ENCODE measurements at regions not wholly inside any gene's neighbourhood (a gene's known extent, or its start where the extent isn't known, plus 50 kb on each side); places are given as distances from the start of the nearest gene placed in this dataset.
A peak's percentile ranks its signal among the peaks of the same experiment; 100 is the strongest.
"Not testable (repeated sequence)": the region's sequence is repeated elsewhere in the genome, so short reads cannot be mapped to it uniquely, and the experiment has no call there.

DNA sequence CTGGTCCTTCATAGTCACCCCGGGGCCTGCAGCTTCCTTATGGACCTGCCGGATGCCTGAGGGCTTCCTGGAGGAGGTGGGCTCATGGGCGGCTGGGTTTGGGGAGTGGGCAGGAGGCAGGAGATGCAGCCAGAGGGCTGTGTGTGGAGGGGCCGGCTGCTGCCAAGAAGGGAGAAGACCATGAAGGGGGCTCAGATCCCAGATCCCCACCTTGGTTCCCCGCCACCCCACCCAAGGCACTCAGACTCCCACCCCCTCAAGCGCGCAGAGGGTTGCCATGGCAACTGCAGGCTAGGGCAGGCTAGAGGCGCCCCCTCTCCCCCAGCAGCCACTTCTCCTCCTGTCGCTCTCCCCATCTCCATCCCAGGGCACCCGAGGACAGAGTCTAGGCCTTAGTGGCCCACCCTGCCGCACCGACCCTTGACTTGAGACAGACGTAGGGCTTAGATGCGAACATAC lies 104.5 kb downstream of the CRLF3 start:
- no peaks in the 10 kb centered on the region for H3K9me3 ChIP-seq (ENCODE audit: control insufficient read depth, low read depth, low read length)
- H3K4me3 ChIP-seq (ENCODE audit: low read length), result no peak overlapping the region
- no peaks in the 10 kb centered on the region for H3K4me1 ChIP-seq (ENCODE audit: control insufficient read depth, insufficient read depth, low read length)
- WGBS (ENCODE audit: insufficient coverage, low lambda C conversion rate), result no CpG with 5 or more reads among the region's 14 CpGs
- DNase-seq, result no peak
- no peaks in the 10 kb centered on the region for H3K27me3 ChIP-seq (ENCODE audit: control insufficient read depth, insufficient read depth, low read length)
- H3K36me3 ChIP-seq (ENCODE audit: control insufficient read depth, insufficient read depth, low read length), result no peaks in the 10 kb centered on the region
- no peak overlapping the region for H3K27ac ChIP-seq (ENCODE audit: low read length)

DNA sequence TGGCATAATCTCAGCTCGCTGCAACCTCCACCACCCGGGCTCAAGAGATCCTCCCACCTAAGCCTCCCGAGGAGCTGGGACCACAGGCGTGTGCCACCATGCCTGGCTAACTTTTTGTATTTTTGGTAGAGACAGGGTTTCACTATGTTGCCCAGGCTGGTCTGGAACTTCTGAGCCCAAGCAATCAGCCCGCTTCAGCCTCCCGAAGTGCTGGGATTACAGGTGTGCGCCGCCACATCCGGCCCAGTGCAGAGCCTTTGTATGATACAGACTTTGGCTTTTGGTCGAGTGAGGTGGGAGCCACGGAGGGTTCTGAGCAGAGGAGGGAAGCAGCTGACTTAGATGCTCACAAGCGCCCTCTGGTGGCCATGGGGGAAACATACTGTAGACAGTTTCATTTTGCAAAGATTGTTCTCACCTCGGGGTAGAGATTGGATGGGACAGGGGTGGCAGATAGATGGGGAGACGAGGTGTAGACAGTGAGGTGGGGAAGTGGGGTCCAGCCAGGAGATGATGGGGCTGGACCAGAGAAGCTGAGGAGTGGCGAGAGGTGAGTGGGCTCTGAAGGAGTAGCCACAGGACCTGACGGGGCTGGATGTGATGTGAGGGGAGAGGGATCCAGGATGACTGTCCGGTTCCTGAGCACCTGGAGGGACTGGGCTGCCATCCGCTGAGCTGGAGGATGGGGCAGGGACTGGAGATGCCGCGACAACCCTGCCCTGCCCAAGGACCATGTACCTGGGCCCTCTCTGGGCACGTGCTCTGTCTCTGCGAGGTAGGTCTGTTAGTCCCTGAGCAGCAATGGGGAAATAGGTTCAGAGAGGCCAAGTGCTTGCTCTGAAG lies 105.1 kb downstream of the CRLF3 start:
- 100% methylated on average over 1 of the region's 22 CpGs for WGBS (ENCODE audit: insufficient coverage, low lambda C conversion rate)
- not testable (repeated sequence) for H3K9me3 ChIP-seq (ENCODE audit: control insufficient read depth, low read depth, low read length); H3K4me3 ChIP-seq (ENCODE audit: low read length); H3K36me3 ChIP-seq (ENCODE audit: control insufficient read depth, insufficient read depth, low read length); H3K4me1 ChIP-seq (ENCODE audit: control insufficient read depth, insufficient read depth, low read length); H3K27me3 ChIP-seq (ENCODE audit: control insufficient read depth, insufficient read depth, low read length); H3K27ac ChIP-seq (ENCODE audit: low read length)
- DNase-seq, result peak in 1 of 2 donors; percentile 34

DNA sequence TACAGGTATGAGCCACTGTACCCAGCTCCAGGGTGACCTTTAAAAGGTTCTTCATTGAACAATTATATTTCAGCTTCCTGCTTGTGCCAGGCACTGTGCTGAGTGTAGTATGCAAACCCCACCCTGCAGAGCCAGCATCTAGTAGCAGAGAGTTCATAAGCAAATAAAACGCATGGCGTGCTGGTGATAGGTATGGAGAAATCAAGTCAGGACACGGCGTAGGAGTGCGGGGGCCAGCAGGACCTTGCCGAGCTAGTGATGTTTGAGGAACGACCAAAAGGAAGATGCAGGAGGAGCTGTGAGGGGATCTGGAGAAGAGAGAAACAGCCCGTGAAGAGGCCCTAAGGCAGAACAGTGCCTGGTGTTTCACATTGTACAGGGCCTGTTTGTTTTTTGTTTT lies 105.8 kb downstream of the CRLF3 start:
- H3K9me3 ChIP-seq (ENCODE audit: control insufficient read depth, low read depth, low read length); H3K27me3 ChIP-seq (ENCODE audit: control insufficient read depth, insufficient read depth, low read length); H3K36me3 ChIP-seq (ENCODE audit: control insufficient read depth, insufficient read depth, low read length); H3K4me3 ChIP-seq (ENCODE audit: low read length); DNase-seq; H3K4me1 ChIP-seq (ENCODE audit: control insufficient read depth, insufficient read depth, low read length); H3K27ac ChIP-seq (ENCODE audit: low read length): not testable (repeated sequence)
- 94% methylated on average over 5 of the region's 8 CpGs for WGBS (ENCODE audit: insufficient coverage, low lambda C conversion rate)

DNA sequence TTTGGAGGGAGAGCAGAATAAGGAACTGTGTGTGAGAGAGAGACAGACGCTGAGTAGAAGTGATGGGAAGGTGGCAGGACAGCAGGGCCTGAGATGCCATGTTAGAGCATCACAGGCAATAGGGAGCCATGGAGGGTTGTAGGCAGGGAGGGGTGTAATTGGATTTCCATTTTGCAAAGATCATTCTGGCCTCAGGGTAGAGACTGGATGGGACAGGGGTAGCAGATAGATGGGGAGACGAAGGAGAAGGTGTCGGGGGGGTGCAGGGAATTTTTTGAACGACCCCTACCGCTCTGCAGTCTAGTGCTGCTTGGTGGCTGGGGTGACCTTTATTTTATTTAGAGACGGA lies 106.4 kb downstream of the CRLF3 start:
- H3K27ac ChIP-seq (ENCODE audit: low read length); H3K4me3 ChIP-seq (ENCODE audit: low read length); H3K36me3 ChIP-seq (ENCODE audit: control insufficient read depth, insufficient read depth, low read length); H3K27me3 ChIP-seq (ENCODE audit: control insufficient read depth, insufficient read depth, low read length); H3K9me3 ChIP-seq (ENCODE audit: control insufficient read depth, low read depth, low read length); H3K4me1 ChIP-seq (ENCODE audit: control insufficient read depth, insufficient read depth, low read length); DNase-seq: not testable (repeated sequence)
- WGBS (ENCODE audit: insufficient coverage, low lambda C conversion rate), result no CpG with 5 or more reads among the region's 6 CpGs

DNA sequence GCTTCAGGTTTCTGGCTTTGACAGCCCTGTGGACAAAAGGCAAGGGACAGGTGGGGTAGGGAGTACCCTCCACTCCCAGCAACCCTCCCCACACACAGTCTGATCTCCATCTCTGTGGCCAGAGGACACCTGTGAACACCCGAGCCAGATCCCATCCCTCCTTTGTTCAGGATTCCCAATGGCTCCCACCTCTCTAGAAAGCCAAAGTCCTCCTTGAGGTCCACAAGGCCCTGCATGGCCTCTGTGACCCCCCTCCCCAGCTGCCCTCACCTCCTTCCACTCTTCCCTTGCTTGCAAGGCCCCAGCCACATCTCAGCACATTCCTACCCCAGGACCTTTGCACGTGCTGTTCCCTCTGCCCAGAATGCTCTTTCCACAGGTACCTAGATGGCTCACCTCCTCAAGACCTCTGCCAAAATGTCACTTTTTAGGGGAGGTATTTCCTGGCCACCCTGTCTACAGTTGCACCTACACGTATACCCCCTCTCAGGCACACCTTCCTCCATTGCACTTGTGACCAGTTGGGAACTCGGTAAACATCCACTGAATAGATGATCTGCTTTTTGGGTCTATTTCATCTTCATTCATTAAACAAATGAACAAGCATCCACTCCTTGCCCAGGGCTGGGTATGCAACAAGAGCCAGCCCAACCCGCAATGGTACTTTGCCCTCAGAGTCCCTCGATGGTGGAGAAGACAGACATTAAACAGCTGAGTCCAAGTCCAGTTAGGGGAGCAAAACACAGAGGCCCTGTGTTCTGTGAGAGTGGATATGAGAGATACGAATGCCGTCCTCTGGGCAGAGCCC lies 107.0 kb downstream of the CRLF3 start:
- Histone ChIP-seq H3K27ac (ENCODE audit: low read length) (no peak overlapping the region), H3K9me3 (ENCODE audit: control insufficient read depth, low read depth, low read length) (no peaks in the 10 kb centered on the region), H3K4me1 (ENCODE audit: control insufficient read depth, insufficient read depth, low read length) (no peaks in the 10 kb centered on the region), H3K36me3 (ENCODE audit: control insufficient read depth, insufficient read depth, low read length) (no peaks in the 10 kb centered on the region), H3K27me3 (ENCODE audit: control insufficient read depth, insufficient read depth, low read length) (no peaks in the 10 kb centered on the region), H3K4me3 (ENCODE audit: low read length) (no peak overlapping the region)
- WGBS (ENCODE audit: insufficient coverage, low lambda C conversion rate), result no CpG with 5 or more reads among the region's 8 CpGs
- peak in 1 of 2 donors; percentile 8 for DNase-seq

DNA sequence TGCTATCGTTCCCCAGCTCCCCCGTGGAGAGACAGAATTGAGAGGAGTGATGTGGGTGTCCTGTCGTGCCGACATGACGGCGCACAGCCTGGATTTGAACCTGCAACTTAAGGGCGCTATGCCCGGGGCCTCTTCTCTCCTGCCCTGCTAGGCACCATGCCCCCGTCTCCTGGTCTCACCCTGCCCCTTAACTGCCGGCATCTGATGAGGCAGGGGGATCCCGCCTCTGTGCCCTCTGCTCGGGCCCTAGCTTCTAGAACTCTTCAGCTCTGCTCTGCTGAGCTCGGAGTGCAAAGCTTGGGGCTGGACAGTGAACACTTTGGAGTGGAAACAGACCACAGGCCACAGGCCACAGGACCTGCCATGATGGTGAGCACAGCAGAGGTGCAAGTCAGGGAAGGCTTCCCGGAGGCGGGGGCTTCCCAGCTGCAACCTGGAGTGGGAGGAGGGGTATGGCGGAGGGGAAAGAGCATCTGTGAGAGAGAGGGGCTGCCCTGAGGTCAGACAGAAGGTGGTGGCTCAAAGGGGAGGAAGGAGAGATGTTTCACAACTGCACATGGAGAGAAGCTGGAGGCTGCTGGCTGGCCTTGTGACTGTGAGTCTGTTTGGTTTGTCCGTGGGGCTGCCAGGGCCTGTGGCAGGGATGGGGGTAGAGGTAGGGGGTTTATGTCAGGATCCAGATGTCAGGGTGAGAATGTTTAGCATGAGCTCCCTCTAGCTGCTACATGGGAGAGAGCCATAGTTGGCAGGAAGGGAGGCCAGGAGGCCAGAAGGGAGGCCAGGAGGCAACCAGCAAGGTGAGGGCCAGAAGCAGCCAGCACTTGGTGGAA lies 107.8 kb downstream of the CRLF3 start:
- H3K27ac ChIP-seq (ENCODE audit: low read length), result no peak overlapping the region
- H3K9me3 ChIP-seq (ENCODE audit: control insufficient read depth, low read depth, low read length), result no peaks in the 10 kb centered on the region
- no peak overlapping the region for H3K4me3 ChIP-seq (ENCODE audit: low read length)
- no peaks in the 10 kb centered on the region for H3K36me3 ChIP-seq (ENCODE audit: control insufficient read depth, insufficient read depth, low read length)
- H3K27me3 ChIP-seq (ENCODE audit: control insufficient read depth, insufficient read depth, low read length), result no peaks in the 10 kb centered on the region
- no peaks in the 10 kb centered on the region for H3K4me1 ChIP-seq (ENCODE audit: control insufficient read depth, insufficient read depth, low read length)
- no CpG with 5 or more reads among the region's 17 CpGs for WGBS (ENCODE audit: insufficient coverage, low lambda C conversion rate)
- no peak for DNase-seq

DNA sequence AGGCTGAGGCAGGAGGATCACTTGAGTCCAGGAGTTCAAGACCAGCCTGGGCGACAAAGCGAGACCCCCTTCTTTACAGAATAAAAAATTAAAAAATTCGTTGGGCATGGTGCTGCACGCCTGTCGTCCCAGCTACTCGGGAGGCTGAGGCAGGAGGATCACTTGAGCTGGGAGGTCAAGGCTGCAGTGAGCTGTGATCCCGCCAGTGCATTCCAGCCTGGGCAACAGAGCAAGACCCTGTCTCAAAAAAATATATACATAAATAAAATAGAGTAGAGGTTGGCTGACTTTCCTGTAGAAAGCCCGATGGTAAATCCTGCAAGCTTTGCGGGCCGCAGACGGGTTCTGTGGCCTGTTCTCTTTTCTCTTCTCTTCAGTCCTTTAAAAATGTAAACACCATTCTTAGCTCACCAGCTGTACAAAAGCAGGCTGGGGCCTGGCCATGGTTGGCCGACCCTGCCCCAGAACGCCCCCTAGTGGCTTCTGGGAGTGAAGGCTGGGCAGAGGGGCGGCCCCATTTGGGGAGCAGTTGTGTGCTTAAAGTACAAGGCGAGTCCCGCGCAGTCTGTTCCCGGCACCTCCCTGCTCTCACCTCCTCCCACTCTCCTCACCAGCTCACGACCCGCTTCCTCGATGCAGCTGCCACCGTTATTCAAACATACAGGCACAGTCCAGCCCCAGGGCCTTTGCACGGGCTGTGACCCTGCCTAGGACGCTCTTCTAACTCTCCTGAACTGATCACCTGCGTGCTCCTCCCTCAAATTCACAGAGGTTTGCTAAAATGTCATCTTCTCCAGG lies 109.5 kb downstream of the CRLF3 start:
- not testable (repeated sequence) for H3K4me1 ChIP-seq (ENCODE audit: control insufficient read depth, insufficient read depth, low read length); H3K9me3 ChIP-seq (ENCODE audit: control insufficient read depth, low read depth, low read length); H3K36me3 ChIP-seq (ENCODE audit: control insufficient read depth, insufficient read depth, low read length); H3K27ac ChIP-seq (ENCODE audit: low read length); H3K4me3 ChIP-seq (ENCODE audit: low read length); H3K27me3 ChIP-seq (ENCODE audit: control insufficient read depth, insufficient read depth, low read length)
- no CpG with 5 or more reads among the region's 25 CpGs for WGBS (ENCODE audit: insufficient coverage, low lambda C conversion rate)
- peak in 1 of 2 donors; percentile 14 for DNase-seq

DNA sequence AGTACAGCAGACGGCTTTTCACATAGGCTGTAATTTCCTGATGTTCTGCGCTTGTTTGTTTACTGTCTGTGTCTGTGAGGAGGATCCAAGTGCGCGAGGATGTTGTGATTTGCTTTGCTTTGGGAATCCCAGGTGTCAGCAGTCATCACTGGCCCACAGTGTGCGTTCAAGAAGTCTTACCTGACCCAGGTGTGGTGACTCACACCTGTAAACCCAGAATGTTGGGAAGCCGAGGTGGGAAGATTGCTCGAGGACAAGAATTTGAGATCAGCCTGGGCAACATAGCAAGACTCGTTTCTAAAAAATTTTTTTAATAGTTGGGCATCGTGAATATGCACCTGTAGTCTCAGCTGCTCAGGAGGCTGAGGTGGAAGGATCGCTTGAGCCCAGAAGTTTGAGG lies 110.7 kb downstream of the CRLF3 start:
- not testable (repeated sequence) for H3K4me1 ChIP-seq (ENCODE audit: control insufficient read depth, insufficient read depth, low read length); H3K9me3 ChIP-seq (ENCODE audit: control insufficient read depth, low read depth, low read length); DNase-seq; H3K4me3 ChIP-seq (ENCODE audit: low read length); H3K27ac ChIP-seq (ENCODE audit: low read length); H3K27me3 ChIP-seq (ENCODE audit: control insufficient read depth, insufficient read depth, low read length); H3K36me3 ChIP-seq (ENCODE audit: control insufficient read depth, insufficient read depth, low read length)
- no CpG with 5 or more reads among the region's 10 CpGs for WGBS (ENCODE audit: insufficient coverage, low lambda C conversion rate)

DNA sequence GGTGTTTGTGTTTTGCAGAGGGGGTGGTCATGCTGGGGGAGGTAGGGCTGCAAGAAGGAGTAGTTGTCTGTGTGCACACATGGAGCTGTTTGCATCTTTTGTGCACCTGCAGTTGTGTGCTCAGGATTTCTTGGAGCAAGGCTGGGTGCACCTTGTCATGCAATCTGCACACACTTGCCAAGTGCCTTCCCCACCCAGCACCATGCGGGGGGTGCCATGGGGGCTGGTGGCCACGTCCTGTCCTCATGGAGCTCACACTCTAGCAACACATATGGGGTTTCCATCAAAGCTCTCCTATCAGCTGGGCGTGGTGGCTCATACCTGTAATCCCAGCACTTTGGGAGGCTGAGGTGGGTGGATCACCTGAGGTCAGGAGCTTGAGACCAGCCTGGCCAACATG lies 111.6 kb downstream of the CRLF3 start:
- not testable (repeated sequence) for H3K27ac ChIP-seq (ENCODE audit: low read length); H3K27me3 ChIP-seq (ENCODE audit: control insufficient read depth, insufficient read depth, low read length); H3K4me1 ChIP-seq (ENCODE audit: control insufficient read depth, insufficient read depth, low read length); H3K4me3 ChIP-seq (ENCODE audit: low read length); DNase-seq; H3K36me3 ChIP-seq (ENCODE audit: control insufficient read depth, insufficient read depth, low read length); H3K9me3 ChIP-seq (ENCODE audit: control insufficient read depth, low read depth, low read length)
- whole genome bisulfite sequencing (ENCODE audit: insufficient coverage, low lambda C conversion rate), result no CpG with 5 or more reads among the region's 3 CpGs

Measured in large intestine (tissue), 3 donors.